ENCODE measurements at regions not wholly inside any gene's neighbourhood (a gene's known extent, or its start where the extent isn't known, plus 50 kb on each side); places are given as distances from the start of the nearest gene placed in this dataset.

DNA sequence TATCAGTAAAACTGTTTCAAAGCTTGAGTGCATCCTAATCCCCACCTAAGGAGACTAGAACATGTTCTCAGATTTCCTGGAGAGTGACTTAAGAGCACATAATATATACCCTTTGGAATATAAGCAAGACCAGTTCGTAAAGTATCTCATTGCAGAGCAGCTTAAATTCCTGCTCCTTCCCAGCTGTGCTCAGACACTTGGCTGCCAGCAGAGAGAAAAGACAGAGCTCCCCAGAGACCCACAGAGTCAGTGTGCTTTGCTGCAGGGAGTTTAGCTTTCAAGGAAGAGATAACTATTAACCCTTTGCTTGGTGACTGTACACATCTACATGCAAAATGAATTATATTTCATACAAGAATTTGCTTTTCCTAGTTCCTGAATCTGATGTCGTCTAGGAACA, 338.1 kb upstream of the ARHGEF26 start:
- peak; percentile 48; the same call in 1 of the 2 replicates for TF ChIP-seq POLR2AphosphoS5 (IDR thresholded peaks at IDR 0.05; ENCODE audit: borderline replicate concordance, low read depth, low read length)
- no peak for TF ChIP-seq EZH2 (IDR thresholded peaks at IDR 0.05)

Measured in SK-N-MC (cell line).